ENCODE measurements at regions not wholly inside any gene's neighbourhood (a gene's known extent, or its start where the extent isn't known, plus 50 kb on each side); places are given as distances from the start of the nearest gene placed in this dataset.

GRCh38 chr13:105410602-105411001 lies 1124.9 kb downstream of the EFNB2 start:
- TF ChIP-seq SP1 (IDR thresholded peaks at IDR 0.05; ENCODE audit: low read depth): no peak
- TF ChIP-seq EZH2 (IDR thresholded peaks at IDR 0.05): no peak
- TF ChIP-seq ZBTB33 (IDR thresholded peaks at IDR 0.05; ENCODE audit: extremely low read depth, insufficient replicate concordance, low read length): no peak
- TF ChIP-seq CTCF (IDR thresholded peaks at IDR 0.05 in 2 of 3, conservative IDR thresholded peaks at IDR 0.05 in 1 of 3; ENCODE audit: borderline replicate concordance in 1 of 3, insufficient read depth in 1 of 3, low read depth in 2 of 3, low read length in 2 of 3): peak; percentile 23 to 95 (median 86); a peak in 5 of 6 replicates
- TF ChIP-seq POLR2A (IDR thresholded peaks at IDR 0.05; ENCODE audit: borderline replicate concordance, extremely low read depth, insufficient read depth, insufficient read length): no peak
- no peak for TF ChIP-seq FOSL1 (IDR thresholded peaks at IDR 0.05; ENCODE audit: low read depth)

Data from HCT116 (cell line).